Stimulated activated memory B cell treated with anti-CD40 and anti-IgM and Interleukin-4, amounts not matched to agents 10 μg/mL and 1 μg/mL and 100 μg/mL, for 72 hours (primary cell): ENCODE measurements at regions not wholly inside any gene's neighbourhood (a gene's known extent, or its start where the extent isn't known, plus 50 kb on each side); places are given as distances from the start of the nearest gene placed in this dataset.

Experiments used
- ATAC-seq: fragments of 150-1000 bp; cut with Tn5 transposase; 2 replicates; pipeline ENCODE4 v1.10.0; 2021
- H3K27ac Mint-ChIP-seq: one replicate; pipeline ENCODE4 v1.8.0; 2022; ENCODE audit warnings: mild to moderate bottlenecking, mixed read lengths
- H3K27me3 Mint-ChIP-seq: one replicate; pipeline ENCODE4 v1.8.0; 2022; ENCODE audit warnings: mixed read lengths
- H3K36me3 Mint-ChIP-seq: one replicate; pipeline ENCODE4 v1.8.0; 2022; ENCODE audit warnings: mixed read lengths
- H3K4me1 Mint-ChIP-seq: one replicate; pipeline ENCODE4 v1.8.0; 2022; ENCODE audit warnings: mixed read lengths
- H3K4me3 Mint-ChIP-seq: one replicate; pipeline ENCODE4 v1.8.0; 2022; ENCODE audit warnings: mild to moderate bottlenecking, moderate library complexity, mixed read lengths
- H3K9me3 Mint-ChIP-seq: one replicate; pipeline ENCODE4 v1.8.0; 2022; ENCODE audit warnings: mixed read lengths

DNA sequence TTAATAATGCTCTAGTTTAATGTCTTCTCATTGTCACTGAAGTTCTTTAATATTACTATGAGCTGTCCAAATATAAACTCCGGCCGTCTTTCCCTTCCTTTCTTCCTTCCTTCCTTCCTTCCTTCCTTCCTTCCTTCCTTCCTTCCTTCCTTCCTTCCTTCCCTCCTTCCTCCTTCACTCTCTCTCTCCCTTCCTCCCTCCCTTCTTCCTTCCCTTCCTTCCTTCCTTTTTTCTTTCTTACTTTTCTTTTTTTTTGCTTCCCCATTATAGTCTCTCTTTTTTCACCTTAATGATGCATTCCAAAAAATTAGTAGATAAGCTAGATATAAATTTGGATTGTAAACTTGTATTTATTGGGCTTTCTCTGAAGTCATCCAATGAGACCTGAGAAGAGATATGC, 431.0 kb upstream of the ADGRL4 start:
- no peaks in the 10 kb centered on the region for H3K27me3 Mint-ChIP-seq
- no peak for ATAC-seq
- H3K27ac Mint-ChIP-seq: no peak overlapping the region
- H3K9me3 Mint-ChIP-seq: no peaks in the 10 kb centered on the region
- no peaks in the 10 kb centered on the region for H3K4me1 Mint-ChIP-seq
- no peak overlapping the region for H3K4me3 Mint-ChIP-seq
- H3K36me3 Mint-ChIP-seq: no peaks in the 10 kb centered on the region

DNA sequence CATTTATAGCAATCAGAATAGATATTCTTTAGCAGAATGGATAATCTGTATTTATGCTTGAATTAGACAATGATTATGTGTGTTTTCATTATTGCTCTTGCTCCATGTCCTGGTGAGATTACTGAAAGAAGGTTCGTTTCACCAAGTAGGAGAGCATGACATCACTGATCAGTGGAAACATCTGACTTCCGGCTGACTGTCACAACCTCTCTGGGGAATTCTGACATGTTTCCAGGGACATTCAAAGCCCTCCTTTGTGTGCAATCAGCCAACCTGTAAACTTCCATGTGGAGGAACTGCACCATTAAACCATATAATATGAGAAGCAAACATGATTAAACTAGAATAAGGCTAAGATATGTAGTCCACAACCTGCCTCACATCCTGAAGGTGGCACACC, 424.8 kb upstream of the ADGRL4 start:
- no peaks in the 10 kb centered on the region for H3K36me3 Mint-ChIP-seq
- no peaks in the 10 kb centered on the region for H3K27me3 Mint-ChIP-seq

DNA sequence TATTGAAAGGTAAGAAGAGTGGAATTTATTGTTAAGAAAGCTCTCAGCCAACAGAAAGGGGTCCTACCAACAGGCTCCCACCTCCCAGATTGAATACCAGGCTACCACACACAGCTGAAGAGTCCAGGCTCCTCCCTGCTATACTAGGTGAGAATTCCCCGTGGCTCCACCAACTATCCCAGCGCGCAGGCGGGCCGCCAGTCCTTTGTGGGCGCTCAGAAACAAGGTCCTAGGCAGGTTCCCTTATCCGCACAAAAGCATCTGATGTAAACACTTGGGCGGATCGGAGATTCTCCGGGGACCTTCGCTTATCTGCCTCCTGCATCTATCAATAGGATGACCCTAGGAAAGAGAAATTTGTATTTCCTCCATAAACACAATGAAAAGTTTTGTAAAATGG, 423.9 kb upstream of the ADGRL4 start:
- H3K4me1 Mint-ChIP-seq: no peaks in the 10 kb centered on the region
- ATAC-seq: no peak
- no peaks in the 10 kb centered on the region for H3K9me3 Mint-ChIP-seq
- no peaks in the 10 kb centered on the region for H3K27me3 Mint-ChIP-seq
- H3K4me3 Mint-ChIP-seq: no peak overlapping the region
- no peak overlapping the region for H3K27ac Mint-ChIP-seq
- no peaks in the 10 kb centered on the region for H3K36me3 Mint-ChIP-seq

More for the DNA sequence above, 424.8 kb upstream of the ADGRL4 start:
- no peak overlapping the region for H3K4me3 Mint-ChIP-seq
- no peaks in the 10 kb centered on the region for H3K4me1 Mint-ChIP-seq
- H3K9me3 Mint-ChIP-seq: no peaks in the 10 kb centered on the region
- H3K27ac Mint-ChIP-seq: no peak overlapping the region
- ATAC-seq: no peak

DNA sequence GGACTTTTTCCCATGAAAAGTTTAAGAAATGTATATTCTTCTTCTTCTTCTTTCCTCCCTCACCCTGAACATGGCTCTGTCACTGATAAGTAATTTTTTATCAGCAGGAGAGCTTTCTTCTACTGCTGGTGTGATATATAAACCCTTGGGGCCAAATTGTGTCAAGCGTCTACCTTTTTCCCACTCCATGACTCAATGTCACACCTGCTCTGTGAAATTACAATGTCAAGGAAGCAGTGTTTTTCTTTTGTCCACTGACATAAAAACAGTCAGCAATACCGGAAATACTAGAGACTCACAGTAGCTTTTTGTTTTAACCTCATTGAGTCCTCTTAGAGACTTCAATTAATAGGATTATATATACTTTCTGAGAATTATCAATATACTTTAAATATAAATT, 416.2 kb upstream of the ADGRL4 start:
- Mint-ChIP-seq H3K27ac (no peak overlapping the region), H3K36me3 (no peaks in the 10 kb centered on the region), H3K9me3 (no peaks in the 10 kb centered on the region), H3K4me3 (no peak overlapping the region), H3K27me3 (no peaks in the 10 kb centered on the region), H3K4me1 (no peaks in the 10 kb centered on the region)
- no peak for ATAC-seq

DNA sequence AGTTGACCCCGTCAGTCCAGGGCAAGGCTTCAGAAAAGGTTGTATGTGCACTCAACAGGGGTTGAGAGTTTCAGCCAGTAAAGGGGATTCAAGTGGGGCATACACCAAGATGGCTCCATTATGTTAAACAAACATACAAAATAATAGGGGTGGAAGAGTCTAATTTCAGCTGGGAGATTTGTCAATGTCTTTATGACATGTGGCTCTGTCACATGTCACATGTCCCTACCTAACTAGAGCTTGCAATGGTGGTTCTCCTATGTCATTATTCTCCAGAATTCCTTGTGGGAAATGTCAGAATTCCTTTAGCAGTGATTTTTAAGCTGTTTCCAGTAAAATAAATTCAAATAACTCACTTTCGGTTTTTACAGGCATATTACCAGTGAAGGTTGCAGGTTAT, 392.0 kb upstream of the ADGRL4 start:
- H3K27me3 Mint-ChIP-seq: no peaks in the 10 kb centered on the region
- no peaks in the 10 kb centered on the region for H3K36me3 Mint-ChIP-seq
- no peak for ATAC-seq
- H3K4me3 Mint-ChIP-seq: no peak overlapping the region
- H3K27ac Mint-ChIP-seq: no peak overlapping the region
- H3K9me3 Mint-ChIP-seq: peaks cover 2% of the 10 kb centered on the region
- no peaks in the 10 kb centered on the region for H3K4me1 Mint-ChIP-seq

DNA sequence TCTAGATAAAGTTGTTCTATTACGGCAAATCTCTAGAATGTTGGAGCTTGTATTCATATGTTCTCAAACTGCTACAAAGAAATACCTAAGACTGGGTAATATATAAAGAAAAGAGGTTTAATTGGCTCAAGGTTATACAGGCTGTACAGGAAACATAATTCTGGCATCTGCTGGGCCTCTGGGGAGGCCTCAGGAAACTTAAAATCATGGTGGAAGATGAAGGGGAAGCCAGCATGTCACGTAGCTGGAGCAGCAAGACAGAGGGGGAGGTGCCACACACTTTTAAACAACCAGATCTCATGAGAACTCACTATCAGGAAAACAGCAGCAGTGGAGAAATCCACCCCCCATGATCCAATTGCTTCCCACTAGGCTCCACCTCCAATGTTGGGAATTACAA, 390.4 kb upstream of the ADGRL4 start:
- Mint-ChIP-seq H3K9me3 (peaks cover 2% of the 10 kb centered on the region), H3K4me1 (no peaks in the 10 kb centered on the region), H3K27me3 (no peaks in the 10 kb centered on the region), H3K27ac (no peak overlapping the region), H3K36me3 (no peaks in the 10 kb centered on the region), H3K4me3 (no peak overlapping the region)
- ATAC-seq: no peak

DNA sequence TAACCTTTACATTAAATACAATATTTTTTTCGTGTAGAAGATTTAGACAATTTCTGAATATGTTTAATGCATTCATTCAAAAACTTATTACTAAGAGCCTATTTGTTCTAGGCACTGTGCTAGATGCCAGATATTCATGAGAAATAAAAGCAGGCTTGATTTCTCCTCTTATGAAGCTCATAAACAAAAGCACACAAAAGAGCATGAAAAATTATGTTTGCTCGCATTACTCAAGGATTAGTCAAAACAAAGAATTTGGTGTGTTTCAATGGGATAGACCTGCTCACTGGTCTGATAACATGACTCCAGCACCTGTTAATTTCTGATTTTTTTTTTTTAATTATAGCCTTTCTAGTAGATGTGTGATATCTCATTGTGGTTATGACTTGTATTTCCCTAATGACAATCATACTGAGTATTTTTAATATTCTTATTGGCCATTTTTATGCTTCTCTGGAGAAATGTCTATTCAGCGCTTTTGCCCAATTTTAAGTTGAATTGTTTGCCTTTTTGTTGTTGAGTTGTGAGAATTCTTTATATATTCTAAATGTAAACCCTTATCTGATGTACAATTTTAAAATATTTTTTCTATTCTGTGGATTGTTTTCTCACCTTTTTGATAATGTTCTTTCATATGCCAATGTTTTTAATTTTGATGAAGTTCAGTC, 382.3 kb upstream of the ADGRL4 start:
- Mint-ChIP-seq H3K4me1 (no peaks in the 10 kb centered on the region), H3K9me3 (no peaks in the 10 kb centered on the region), H3K27ac (no peak overlapping the region), H3K4me3 (no peak overlapping the region), H3K36me3 (no peaks in the 10 kb centered on the region), H3K27me3 (no peaks in the 10 kb centered on the region)
- ATAC-seq: no peak

DNA sequence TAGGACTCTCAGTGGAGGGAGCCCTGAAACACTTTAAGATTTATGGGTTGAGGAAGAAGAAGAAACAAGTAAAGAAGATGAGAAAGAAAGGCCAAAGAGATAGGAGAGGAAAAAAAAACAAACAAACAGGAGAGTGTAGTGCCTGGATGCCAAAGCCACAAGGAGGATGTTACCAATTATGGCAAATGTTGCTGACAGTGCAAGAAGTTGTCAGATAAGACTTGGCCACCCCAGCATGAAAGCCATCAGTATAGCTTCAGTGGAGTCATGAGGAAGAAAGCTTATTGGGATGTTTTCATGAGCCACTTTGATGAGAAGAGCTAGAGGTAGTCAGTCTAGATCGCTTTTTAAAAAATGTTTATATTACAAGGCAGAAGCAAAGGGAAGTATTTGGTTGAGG, 380.2 kb upstream of the ADGRL4 start:
- Mint-ChIP-seq H3K4me3 (no peak overlapping the region), H3K36me3 (no peaks in the 10 kb centered on the region), H3K4me1 (no peaks in the 10 kb centered on the region), H3K27ac (no peak overlapping the region), H3K9me3 (no peaks in the 10 kb centered on the region), H3K27me3 (no peaks in the 10 kb centered on the region)
- no peak for ATAC-seq

DNA sequence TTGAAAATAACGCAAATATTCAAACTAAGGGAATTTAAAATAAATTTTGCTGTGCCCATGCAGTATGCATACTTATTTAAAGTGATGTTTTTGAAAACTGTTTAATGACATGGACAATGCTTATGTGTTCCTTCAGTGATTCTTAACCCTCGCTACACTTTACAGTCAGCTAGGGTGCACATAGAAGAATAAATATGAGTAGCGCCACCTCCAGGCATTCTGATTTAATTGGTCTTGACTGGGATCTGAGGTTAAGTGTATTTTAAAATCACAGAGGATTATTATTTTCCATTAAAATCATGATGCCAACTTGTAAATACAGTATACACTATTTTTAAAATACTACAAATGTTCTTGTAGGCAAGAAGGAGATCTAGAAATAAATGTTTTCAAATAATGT, 373.5 kb upstream of the ADGRL4 start:
- H3K4me3 Mint-ChIP-seq: no peak overlapping the region
- no peak overlapping the region for H3K27ac Mint-ChIP-seq
- no peaks in the 10 kb centered on the region for H3K36me3 Mint-ChIP-seq
- H3K4me1 Mint-ChIP-seq: no peaks in the 10 kb centered on the region
- peaks cover 2% of the 10 kb centered on the region for H3K9me3 Mint-ChIP-seq
- H3K27me3 Mint-ChIP-seq: no peaks in the 10 kb centered on the region
- no peak for ATAC-seq

DNA sequence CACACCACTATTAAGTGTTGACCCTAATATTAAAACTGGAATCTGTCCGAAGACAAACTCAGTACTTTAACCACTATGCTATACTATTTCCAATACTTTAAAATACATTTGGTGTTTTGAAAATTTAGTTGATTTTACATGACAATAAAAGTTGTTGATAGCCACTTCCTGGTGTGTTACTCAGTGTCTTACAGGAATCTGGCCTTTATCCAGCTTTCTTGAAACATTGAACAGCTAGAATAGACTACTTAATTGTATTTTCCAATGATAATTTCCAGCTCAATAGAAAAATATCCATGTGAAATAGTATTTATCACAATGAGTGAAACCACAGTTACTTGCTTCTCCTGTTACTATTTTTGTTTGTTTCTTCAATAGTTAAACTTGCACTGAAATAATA, 369.6 kb upstream of the ADGRL4 start:
- H3K4me3 Mint-ChIP-seq: no peak overlapping the region
- no peak overlapping the region for H3K27ac Mint-ChIP-seq
- H3K36me3 Mint-ChIP-seq: no peaks in the 10 kb centered on the region
- no peak for ATAC-seq
- peaks cover 2% of the 10 kb centered on the region for H3K9me3 Mint-ChIP-seq
- no peaks in the 10 kb centered on the region for H3K27me3 Mint-ChIP-seq
- no peaks in the 10 kb centered on the region for H3K4me1 Mint-ChIP-seq

DNA sequence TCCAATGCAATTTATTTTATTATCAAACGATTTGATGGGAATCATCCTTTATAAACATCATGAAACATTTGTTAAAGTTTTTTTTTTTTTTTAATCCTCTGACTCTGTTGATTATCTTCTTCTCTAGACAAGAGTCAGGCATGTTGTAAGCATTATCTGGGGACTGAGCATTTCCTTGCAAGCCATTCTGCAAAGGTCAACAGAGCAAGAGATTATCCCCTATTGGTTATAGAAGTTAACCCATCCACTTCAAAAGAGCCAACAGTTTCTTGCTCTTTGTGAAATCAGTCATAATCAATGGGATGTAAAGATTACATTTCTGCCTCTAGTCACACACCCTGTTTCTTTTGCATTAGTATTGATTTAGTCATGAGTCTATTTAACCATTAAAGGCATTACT, 368.8 kb upstream of the ADGRL4 start:
- ATAC-seq: no peak
- Mint-ChIP-seq H3K36me3 (no peaks in the 10 kb centered on the region), H3K9me3 (peaks cover 2% of the 10 kb centered on the region), H3K4me1 (no peaks in the 10 kb centered on the region), H3K27me3 (no peaks in the 10 kb centered on the region), H3K27ac (no peak overlapping the region), H3K4me3 (no peak overlapping the region)

DNA sequence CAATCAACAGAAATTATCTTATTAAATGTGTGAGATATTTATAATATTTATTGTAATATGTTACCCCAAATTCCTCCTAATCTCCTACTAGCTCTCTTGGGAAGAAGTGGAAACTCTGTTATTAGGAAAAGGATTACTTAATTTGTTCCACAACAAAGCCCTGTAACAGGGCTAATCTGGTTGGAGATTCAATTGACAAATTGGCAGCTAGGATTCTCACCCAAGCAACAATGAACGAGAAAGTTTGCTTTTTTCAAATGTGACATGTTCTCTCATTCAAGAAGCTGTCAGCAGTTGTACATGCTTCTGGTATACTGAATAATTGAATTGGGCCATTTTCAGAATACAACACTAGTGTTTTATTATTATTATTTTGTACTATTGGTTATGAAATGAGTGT, 367.9 kb upstream of the ADGRL4 start:
- Mint-ChIP-seq H3K27me3 (no peaks in the 10 kb centered on the region), H3K27ac (no peak overlapping the region), H3K4me3 (no peak overlapping the region), H3K36me3 (no peaks in the 10 kb centered on the region), H3K9me3 (peaks cover 2% of the 10 kb centered on the region), H3K4me1 (no peaks in the 10 kb centered on the region)
- no peak for ATAC-seq

DNA sequence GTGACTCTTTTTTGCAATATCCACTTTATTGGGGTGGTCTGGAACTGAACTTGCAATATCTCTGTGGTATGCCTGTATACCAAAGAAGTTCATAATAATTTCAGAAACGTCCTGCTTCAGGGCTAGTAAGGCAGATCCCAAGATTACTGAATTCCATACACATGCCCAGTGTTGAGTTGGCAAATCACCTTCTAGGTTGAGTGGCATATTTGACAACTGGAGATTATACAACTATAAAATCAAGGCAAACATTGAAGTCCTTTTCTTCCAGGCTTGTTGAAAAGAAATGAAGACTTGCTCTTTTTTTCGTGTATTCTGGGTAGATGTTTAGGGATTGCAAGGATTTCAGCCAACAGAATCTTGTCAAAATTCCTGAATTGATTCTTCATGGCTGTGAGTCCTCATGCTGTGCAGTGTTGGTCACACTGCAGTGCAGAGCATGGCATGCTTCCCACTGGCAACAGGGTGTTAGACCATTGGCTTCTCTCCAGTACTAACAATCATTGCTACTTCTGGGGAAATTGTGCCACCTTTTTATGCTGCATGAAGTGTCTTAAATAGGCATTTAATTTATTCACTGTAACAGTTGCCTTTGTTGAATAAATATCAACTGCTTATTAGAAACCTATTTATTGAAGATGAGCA, 367.1 kb upstream of the ADGRL4 start:
- Mint-ChIP-seq H3K4me3 (no peak overlapping the region), H3K9me3 (peaks cover 2% of the 10 kb centered on the region), H3K27ac (no peak overlapping the region), H3K27me3 (no peaks in the 10 kb centered on the region), H3K36me3 (no peaks in the 10 kb centered on the region), H3K4me1 (no peaks in the 10 kb centered on the region)
- no peak for ATAC-seq

DNA sequence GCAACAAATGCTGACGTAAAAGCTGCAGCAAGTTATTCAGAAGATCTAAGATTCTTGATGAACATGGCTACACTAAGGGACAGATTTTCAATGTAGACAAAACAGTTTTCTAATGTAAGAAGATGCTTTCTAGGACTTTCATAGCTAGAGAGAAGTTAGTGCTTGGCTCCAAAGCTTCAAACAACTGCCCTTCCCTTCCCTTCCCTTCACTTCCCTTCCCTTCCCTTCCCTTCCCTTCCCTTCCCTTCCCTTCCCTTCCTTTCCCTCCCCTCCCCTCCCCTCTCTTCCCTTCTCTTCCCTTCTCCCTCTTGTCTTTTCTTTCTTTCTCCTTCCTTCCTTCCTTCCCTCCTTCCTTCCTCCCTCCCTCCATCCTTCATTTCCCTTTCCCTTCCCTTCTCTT, 365.3 kb upstream of the ADGRL4 start:
- Mint-ChIP-seq H3K27ac (no peak overlapping the region), H3K9me3 (peaks cover 2% of the 10 kb centered on the region), H3K4me3 (no peak overlapping the region), H3K4me1 (no peaks in the 10 kb centered on the region), H3K27me3 (no peaks in the 10 kb centered on the region), H3K36me3 (no peaks in the 10 kb centered on the region)
- ATAC-seq: no peak

DNA sequence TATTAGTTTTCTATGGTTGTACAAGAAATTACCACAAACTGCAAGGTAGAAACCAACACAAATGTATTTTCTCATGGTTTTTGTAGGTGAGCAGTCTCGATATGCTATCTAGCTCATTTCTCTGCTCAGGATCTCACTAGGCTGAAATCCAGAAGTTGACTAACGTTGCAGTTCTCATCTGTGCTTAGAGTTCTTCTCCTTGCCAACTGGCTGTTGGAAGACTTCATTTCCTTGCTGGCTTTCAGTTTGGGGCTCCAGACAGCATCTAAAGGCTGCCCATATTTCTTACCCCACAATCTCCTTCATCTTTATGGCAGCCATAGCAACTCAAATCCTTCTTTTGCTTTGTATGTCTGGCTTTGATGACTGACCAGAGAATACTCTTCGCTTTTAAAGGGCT, 362.6 kb upstream of the ADGRL4 start:
- Mint-ChIP-seq H3K4me1 (no peaks in the 10 kb centered on the region), H3K27me3 (no peaks in the 10 kb centered on the region), H3K9me3 (no peaks in the 10 kb centered on the region), H3K4me3 (no peak overlapping the region), H3K27ac (no peak overlapping the region), H3K36me3 (no peaks in the 10 kb centered on the region)
- no peak for ATAC-seq

DNA sequence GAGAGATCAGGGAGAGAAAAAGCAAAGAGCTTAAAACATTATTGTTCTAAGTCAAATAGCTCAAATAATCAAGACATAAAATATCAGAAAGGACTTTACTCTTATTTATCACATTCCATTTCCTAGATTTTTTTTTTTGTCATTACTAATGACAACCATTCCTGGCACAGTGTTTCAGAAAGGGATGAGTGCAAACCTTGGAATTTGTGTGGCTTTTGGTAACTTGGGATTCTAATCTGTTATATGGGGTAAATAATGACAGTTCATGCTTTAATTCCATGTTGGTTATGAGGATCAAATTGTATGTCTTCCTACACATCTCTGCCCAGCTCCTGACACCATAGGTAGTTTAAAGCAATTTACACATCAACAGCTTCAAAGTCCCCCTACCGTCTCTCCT, 358.4 kb upstream of the ADGRL4 start:
- H3K4me1 Mint-ChIP-seq: no peaks in the 10 kb centered on the region

More for the DNA sequence above, 358.4 kb upstream of the ADGRL4 start:
- no peak for ATAC-seq
- H3K4me3 Mint-ChIP-seq: no peak overlapping the region
- no peaks in the 10 kb centered on the region for H3K36me3 Mint-ChIP-seq
- no peak overlapping the region for H3K27ac Mint-ChIP-seq
- no peaks in the 10 kb centered on the region for H3K9me3 Mint-ChIP-seq
- H3K27me3 Mint-ChIP-seq: no peaks in the 10 kb centered on the region
